Right kidney (tissue), 1 donor: ENCODE measurements at regions not wholly inside any gene's neighbourhood (a gene's known extent, or its start where the extent isn't known, plus 50 kb on each side); places are given as distances from the start of the nearest gene placed in this dataset.
"Not testable (repeated sequence)": the region's sequence is repeated elsewhere in the genome, so short reads cannot be mapped to it uniquely, and the experiment has no call there.

ENCODE experiments used
- DNase-seq: peaks from one replicate; pipeline ENCODE4 v3.0.0-alpha.2; 2016

- DNase-seq, result no peak
These were observed 107.4 kb upstream of the GLI2 start for GRCh38 chr2:120628248-120628647.

DNA sequence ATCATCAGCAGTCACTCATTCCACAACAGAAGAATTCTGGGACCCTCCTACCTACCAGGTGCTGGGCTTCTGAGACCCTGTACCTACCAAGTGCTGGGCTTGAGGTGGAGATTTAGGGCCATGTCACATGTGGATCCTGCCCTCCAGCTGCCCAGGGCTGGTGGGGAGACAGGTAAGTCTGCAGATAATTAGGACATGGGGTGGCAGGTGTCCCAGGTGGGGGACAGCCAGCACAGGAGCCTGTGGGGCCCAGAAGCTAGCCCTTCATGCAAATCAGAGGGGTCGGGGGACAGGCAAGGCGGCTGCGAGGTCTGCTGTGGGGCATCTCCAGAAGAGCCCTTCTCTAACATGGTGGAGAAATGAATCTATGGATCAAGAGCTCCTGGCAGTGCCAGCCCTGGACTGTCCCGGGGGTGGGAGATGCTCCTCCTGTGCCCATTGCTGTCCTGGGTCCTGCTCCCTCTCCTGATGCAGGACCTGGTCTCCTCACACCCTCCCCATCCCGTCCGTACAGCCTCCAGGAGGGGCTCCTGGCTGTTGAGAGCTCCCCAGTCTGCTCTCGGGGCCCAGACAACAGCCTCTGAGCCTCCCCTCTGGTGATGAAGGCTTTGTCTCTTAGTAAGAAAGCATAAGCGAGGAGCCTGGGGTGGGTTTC, 106.3 kb upstream of the GLI2 start:
- no peak for DNase-seq

GRCh38 chr2:120630031-120630701, 105.5 kb upstream of the GLI2 start:
- DNase-seq, result no peak

DNA sequence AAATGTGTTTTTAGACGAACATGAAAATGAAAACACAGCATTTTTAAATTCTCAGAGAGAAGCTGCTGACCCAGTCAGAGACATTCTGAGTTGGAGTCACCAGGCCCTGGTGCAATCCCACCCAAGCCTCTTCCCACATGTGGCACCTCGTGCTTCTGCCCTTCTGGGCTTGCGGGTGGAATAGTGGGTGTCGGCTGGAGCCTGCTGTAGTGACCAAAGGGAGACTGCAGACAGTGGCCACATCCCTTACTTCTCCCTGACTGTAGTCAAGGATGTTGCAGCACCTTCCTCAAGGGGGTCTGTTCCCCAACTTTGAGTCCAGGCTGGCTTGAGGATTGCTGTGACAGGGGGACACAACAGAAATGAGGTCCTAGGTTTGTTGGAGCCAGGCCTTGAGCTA, 104.4 kb upstream of the GLI2 start:
- DNase-seq, result no peak

GRCh38 chr2:120631724-120632123, 103.9 kb upstream of the GLI2 start:
- no peak for DNase-seq

DNA sequence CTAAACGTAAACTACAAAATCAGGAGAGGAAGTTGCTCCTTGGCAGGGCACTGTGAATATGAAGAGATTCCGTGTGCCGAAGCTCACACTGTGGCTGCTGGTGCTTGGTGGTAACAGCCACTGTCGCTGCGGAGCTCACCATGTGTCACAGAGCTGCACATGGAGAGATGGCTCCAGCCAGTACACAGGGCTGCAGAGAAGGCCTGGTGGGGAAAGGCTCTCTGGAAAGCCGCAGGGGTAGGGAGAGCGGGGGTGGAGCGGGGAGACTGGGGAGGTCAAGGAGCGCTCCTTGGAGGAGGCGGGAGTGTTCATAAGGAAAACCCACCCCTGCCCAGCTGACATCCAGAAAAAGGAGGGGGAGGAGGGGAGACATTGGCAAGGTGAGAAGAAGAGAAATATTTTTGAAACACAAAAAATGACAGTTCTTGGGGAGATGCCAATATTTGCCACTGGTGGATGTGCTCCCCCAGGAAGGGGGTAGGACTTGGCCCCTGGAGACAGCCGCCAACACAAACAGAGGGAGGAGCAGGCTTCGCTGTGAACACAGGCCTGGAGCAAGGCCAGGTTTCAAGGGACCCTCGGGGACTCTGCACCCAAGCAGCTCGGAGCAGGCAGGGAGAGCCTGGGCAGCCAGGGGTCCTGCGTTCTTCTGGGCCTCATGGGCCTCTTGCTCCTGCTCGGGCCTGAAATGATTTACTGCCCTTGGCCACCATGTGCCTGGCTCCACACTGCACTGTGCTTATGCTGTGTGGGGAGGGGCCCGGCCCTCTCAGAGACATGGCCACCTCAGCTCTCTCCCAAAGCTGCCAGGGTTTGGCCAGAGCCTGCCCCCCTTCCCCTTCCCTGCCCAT, 102.6 kb upstream of the GLI2 start:
- no peak for DNase-seq

GRCh38 chr2:120634533-120634932, 101.1 kb upstream of the GLI2 start:
- DNase-seq, result no peak

DNA sequence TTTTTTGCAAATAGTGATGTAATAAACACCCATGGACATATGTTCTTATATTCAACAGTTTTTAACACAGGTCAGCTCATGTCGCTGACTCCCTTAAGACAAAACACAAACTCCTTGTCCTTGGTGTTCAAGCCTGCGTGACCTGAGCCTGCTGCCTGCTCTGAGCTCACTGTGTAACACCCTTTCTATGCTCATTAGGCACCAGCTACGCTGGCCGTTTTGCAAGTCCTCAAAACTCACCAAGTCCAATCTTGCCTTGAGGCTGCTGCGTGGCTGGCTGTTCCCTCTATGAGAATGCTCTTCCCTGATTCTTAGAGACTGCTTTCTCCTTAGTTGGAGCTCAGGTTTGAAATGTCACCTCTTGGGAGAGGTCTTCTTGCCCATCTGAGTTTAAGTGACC, 100.5 kb upstream of the GLI2 start:
- DNase-seq, result no peak

DNA sequence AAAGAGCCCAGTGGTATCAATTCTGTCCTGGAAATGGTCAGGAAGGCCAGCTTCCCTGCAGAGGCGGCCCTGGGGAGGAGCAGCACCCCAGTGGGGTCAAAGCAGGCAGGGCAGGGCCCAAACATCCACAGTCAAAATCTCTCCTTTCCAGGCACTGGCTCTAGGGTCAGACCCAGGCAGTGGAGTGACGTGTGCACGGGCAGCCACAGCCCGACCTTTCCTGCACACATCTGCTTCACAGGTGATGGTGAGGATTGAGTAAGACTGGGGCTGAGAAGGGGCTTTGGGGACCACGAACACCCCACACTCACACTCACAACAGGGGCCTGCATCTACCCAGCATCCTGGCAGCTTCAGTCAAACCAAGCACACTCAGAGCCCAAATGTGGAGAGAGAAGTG, 97.8 kb upstream of the GLI2 start:
- no peak for DNase-seq

DNA sequence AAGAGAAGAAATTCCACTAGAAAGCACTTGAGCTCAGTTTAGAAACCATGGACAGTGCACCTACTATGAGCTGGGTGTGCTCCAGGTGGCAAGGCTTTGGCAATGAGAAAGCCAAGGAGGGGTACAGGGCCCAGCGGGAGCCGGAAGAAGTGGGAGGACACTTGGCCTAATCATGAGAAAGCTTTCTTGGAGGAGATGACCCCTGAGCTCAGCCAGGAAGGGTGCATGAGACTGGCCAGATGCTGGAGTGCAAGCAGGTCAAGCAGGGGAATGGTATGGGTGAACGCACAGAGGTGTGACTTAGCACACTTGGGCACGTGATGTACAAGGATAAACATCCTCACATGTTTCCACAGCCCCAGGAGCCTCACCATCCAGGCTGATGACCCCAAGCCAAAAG, 97.2 kb upstream of the GLI2 start:
- DNase-seq, result no peak

GRCh38 chr2:120641366-120641771, 94.3 kb upstream of the GLI2 start:
- no peak for DNase-seq

GRCh38 chr2:120642646-120643045, 93.0 kb upstream of the GLI2 start:
- no peak for DNase-seq

DNA sequence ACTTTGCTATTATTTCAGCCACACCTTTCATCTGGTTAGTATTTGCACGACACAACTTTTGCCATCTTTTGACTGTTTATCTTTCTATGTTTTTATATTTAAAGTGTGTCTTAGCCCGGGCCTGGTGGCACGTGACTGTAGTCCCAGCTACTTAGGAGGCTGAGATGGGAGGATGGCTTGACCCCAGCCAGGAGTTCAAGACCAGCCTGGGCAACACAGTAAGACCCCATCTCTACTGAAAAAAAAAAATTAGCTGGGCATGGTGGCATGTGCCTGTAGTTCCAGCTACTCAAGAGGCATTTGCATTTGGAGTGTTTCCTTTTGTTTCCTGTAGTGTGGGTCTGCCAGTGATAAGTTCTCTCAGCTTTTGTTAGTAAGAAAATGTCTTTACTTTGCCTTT, 88.7 kb upstream of the GLI2 start:
- no peak for DNase-seq

DNA sequence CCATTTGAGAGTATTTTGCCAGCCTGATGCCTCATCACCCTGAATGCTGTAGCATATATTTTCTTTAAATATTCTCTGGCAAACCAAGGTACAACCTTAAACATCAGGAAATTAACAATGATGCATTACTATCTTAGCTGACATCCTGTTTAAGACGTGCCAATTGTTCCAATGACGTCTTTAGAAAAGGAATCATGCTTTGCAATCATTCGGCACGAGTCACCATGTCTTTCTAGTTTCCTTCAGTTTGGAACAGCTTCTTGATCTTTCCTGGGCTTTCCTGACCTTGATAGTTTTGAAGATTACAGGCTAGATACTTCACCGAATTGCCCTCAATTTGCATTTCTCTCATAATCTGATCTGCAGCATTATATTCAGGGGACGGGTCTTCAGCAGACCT, 88.2 kb upstream of the GLI2 start:
- no peak for DNase-seq

- DNase-seq, result not testable (repeated sequence)
These were observed 86.3 kb upstream of the GLI2 start for GRCh38 chr2:120649381-120649780.

DNA sequence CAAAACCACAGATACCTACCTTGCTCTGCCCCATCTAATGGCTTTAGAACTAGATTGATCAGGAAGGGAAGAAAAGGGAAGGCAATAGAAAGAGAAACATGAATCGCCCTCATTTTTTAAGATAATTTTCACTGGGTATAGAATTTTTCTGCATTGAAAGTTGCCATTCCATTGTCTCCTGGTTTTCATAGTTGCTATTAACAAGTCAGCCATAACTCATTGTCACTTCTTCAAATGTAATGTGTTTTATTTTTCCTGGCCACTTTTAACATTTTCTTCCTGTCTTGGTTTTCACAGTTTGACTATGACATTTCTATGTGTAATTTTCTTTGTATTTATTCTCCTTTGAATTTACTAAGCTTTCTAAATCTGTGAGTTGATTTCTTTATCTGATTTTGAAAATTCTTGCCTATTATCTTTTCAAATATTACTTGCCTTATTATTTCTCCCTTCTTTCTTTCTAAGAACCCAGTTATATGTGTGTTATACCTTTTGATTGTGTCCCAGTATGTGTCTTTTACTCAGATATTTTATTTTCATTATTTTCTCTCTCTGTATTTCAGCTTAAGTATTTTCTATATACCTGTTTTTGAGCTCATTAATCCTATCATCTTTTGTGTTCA, 85.5 kb upstream of the GLI2 start:
- DNase-seq, result no peak

DNA sequence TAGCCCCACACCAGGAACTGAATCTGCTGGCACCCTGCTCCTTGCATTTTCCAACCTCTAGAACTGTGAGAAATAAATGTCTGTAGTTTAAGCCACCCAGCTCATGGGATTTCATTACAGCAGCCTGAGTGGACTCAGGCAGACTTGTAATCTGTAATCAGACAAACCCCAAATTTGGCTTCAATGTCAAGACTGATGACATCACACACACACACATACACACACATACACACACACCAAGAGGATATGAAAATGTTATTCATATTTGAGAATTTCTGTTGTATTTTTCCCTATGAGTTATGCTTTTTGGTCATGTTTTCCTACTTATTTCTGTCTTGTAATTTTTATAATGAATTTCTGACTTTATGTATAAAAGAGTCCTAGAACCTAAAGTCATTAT, 83.8 kb upstream of the GLI2 start:
- DNase-seq, result no peak

GRCh38 chr2:120653046-120653445, 82.6 kb upstream of the GLI2 start:
- no peak for DNase-seq

DNA sequence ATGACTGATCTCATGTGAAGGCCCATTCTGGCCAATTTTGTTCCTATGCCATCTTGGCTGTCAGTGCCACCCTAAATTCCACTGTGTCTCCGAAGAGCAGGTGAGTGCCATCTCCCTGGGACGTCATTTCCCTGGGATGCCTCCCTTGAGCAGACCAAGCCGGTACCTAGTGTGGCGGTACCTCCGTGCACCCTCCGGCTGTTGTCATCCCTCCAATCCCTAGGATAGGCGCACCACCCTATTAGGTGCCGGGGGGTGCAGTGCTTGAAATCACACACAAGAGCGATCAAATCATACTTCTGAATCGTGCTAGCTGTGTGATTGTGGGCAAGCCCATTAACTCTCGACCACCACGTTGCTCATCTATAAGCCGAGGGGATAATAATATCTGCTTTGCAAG, 81.8 kb upstream of the GLI2 start:
- DNase-seq, result no peak

DNA sequence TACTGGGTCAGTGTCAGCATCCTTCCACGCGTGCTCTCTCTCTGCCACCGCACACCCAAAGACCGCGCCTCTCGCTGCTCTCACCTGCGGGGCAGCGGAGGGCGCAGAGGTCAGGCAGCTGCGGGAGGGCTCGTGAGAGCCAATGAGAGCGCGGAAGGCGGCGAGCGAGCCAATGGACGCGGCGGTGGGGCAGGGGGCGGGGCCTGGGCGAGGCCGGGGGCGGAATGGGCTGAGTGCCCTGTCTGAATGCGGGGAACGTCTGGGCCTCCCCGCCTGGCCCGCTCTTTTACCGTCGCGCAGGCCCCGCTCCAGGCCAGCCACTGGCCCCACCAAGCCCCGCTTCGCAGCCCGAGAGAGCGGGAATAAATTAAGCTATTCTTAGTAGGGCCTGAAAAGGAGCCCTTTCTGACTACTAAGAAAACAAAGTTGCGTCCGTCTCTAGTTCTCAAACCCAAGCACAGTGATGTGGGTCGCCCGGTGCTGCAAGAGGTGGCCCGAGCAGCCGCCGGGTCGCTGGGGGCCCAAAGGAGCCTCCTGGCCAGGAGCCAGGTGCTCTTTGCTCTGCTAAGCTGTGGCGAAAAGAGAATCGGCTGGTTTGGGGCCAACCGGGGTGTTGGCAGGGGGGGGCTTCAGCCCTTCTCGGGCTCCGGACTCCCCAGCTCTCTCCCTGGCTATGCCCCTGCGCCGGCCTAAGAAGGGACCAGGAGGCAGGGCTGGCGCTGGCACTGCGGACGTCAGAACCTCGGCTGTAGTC, 81.1 kb upstream of the GLI2 start:
- no peak for DNase-seq

DNA sequence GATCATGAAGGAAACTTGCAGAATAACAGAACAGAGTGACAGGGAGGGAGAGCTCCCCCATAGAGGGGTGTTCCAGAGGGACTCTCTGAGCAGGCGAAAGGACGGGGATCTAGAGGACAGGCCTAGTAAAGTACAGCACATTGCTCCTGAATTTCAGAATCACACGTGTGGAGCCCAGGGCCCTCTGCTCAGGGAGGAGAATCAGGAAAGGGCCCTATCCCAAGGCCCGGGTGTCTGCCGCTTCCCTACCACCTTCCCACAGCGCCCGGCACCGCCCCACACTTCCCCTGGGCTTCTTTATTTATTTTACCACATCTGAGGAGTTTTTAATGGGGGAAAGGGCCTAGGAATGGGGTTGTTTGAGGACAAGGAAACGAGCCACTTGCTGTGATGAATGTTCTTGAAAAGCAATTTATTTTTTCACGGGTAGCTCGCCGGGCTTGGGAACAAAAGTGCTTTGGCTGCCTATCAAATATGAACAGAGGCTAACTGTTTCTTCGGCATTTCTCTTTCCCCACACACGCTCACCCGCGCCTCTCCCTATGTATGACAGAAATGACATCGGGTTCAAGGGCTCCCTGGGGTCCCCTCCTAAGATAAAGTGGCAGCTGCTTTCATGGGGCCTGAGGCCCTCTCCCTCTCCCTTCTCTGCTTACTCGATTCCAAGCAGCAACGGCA, 79.3 kb upstream of the GLI2 start:
- no peak for DNase-seq
